ENCODE measurements at regions not wholly inside any gene's neighbourhood (a gene's known extent, or its start where the extent isn't known, plus 50 kb on each side); places are given as distances from the start of the nearest gene placed in this dataset.

- no peak for FAIRE-seq
These were observed 136.2 kb downstream of the CCT6B start for GRCh38 chr17:34825102-34825501.

- FAIRE-seq: no peak
These were observed 138.2 kb downstream of the CCT6B start for GRCh38 chr17:34823023-34823422.

- FAIRE-seq: no peak
These were observed 139.1 kb downstream of the CCT6B start for GRCh38 chr17:34822007-34822739.

- no peak for FAIRE-seq
These were observed 140.3 kb downstream of the CCT6B start for GRCh38 chr17:34820922-34821321.

GRCh38 chr17:34820248-34820801 is 140.9 kb downstream of the CCT6B start:
- FAIRE-seq: no peak

- FAIRE-seq: no peak
These were observed 143.8 kb downstream of the CCT6B start for GRCh38 chr17:34817252-34818035.

GRCh38 chr17:34816848-34817247 is 144.4 kb downstream of the CCT6B start:
- FAIRE-seq: no peak

- no peak for FAIRE-seq
These were observed 148.0 kb downstream of the CCT6B start for GRCh38 chr17:34813290-34813689.

- no peak for FAIRE-seq
These were observed 149.7 kb downstream of the CCT6B start for GRCh38 chr17:34811561-34811960.

- FAIRE-seq: no peak
These were observed 160.6 kb downstream of the CCT6B start for GRCh38 chr17:34800661-34801060.

GRCh38 chr17:34799751-34800150 is 161.5 kb downstream of the CCT6B start:
- FAIRE-seq: no peak

- no peak for FAIRE-seq
These were observed 162.7 kb downstream of the CCT6B start for GRCh38 chr17:34798581-34798980.

- no peak for FAIRE-seq
These were observed 163.5 kb downstream of the CCT6B start for GRCh38 chr17:34797720-34798119.

- FAIRE-seq: no peak
These were observed 167.9 kb downstream of the CCT6B start for GRCh38 chr17:34793231-34793908.

- no peak for FAIRE-seq
These were observed 172.6 kb downstream of the CCT6B start for GRCh38 chr17:34788696-34789095.

- FAIRE-seq: no peak
These were observed 176.7 kb downstream of the CCT6B start for GRCh38 chr17:34784526-34784925.

- FAIRE-seq: no peak
These were observed 179.0 kb downstream of the CCT6B start for GRCh38 chr17:34782271-34782670.

GRCh38 chr17:34781571-34782108 is 179.6 kb downstream of the CCT6B start:
- FAIRE-seq: no peak

GRCh38 chr17:34781071-34781470 is 180.2 kb downstream of the CCT6B start:
- no peak for FAIRE-seq

- no peak for FAIRE-seq
These were observed 180.8 kb downstream of the CCT6B start for GRCh38 chr17:34780438-34780837.

- FAIRE-seq: no peak
These were observed 184.5 kb downstream of the CCT6B start for GRCh38 chr17:34776456-34777443.

GRCh38 chr17:34773036-34773435 is 188.2 kb downstream of the CCT6B start:
- FAIRE-seq: no peak

Data from endometrium (tissue), 2 donors.